DND-41 (cell line): ENCODE measurements at regions not wholly inside any gene's neighbourhood (a gene's known extent, or its start where the extent isn't known, plus 50 kb on each side); places are given as distances from the start of the nearest gene placed in this dataset.

Source experiments
- EZH2 ChIP-seq: IDR thresholded peaks from 3 replicates; pipeline ENCODE4 v1.6.1; 2012; ENCODE audit warnings: borderline replicate concordance, low read depth, mild to moderate bottlenecking, moderate library complexity, low read length, inconsistent platforms; ENCODE audit not compliant: severe bottlenecking
- TF ChIP-seq, protein P1 (sequence below): IDR thresholded peaks from 2 replicates; pipeline ENCODE4 v1.5.1; 2012; ENCODE audit warnings: borderline replicate concordance, low read length, moderate library complexity, mild to moderate bottlenecking; ENCODE audit not compliant: poor library complexity, severe bottlenecking; ENCODE audit errors: extremely low read depth

DNA sequence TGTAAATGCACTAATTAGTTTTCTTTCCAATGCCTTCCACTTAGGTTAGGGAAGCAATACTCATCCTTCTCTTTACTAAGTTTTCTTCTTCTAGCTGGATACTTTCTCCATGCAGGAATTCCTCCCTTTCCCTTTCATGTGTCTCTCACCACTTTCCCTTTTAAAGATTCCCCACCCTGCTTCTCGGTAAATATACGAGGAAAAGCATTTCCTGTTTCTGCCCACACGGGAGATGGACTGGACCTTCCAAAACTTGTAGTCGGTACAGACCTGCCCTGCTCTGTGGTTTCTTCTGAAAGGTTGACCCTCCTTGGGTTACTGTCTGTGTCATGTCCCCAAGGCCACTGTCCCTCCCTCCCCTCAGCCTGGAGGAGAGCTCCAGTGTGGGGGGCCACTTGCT lies 58.9 kb upstream of the LYZL2 start:
- TF ChIP-seq, protein P1, sequence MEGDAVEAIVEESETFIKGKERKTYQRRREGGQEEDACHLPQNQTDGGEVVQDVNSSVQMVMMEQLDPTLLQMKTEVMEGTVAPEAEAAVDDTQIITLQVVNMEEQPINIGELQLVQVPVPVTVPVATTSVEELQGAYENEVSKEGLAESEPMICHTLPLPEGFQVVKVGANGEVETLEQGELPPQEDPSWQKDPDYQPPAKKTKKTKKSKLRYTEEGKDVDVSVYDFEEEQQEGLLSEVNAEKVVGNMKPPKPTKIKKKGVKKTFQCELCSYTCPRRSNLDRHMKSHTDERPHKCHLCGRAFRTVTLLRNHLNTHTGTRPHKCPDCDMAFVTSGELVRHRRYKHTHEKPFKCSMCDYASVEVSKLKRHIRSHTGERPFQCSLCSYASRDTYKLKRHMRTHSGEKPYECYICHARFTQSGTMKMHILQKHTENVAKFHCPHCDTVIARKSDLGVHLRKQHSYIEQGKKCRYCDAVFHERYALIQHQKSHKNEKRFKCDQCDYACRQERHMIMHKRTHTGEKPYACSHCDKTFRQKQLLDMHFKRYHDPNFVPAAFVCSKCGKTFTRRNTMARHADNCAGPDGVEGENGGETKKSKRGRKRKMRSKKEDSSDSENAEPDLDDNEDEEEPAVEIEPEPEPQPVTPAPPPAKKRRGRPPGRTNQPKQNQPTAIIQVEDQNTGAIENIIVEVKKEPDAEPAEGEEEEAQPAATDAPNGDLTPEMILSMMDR: no peak
- no peak for TF ChIP-seq EZH2
